HG03039 (cell line): ENCODE measurements at regions not wholly inside any gene's neighbourhood (a gene's known extent, or its start where the extent isn't known, plus 50 kb on each side); places are given as distances from the start of the nearest gene placed in this dataset.

Experiments
- ATAC-seq: cut with Tn5 transposase; IDR thresholded peaks from one replicate; pipeline ENCODE4 v1.9.1; 2021; ENCODE audit warnings: mild to moderate bottlenecking, moderate library complexity; ENCODE audit not compliant: unreplicated experiment

- no peak for ATAC-seq
Observed at GRCh38 chr3:72698154-72698917, 149.9 kb downstream of the SHQ1 start.

DNA sequence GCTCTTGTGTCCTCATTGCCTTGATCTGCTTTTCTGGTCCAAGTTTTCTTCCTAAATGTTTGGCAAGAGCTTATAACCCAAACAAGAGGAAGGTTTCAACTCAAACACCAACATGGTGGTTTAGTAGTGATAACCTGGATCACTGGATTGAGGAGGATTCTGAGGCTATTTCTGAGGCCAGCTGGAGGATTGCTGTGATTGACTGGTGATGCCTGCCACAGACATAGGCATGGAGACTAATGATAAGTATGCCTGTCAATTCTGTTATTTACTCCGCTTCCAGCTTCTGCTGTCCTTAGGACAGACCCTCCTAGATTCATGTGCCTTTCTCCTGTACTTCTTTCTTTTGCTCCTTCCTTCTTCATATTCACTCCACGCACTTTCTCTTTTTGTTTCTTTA, 150.5 kb downstream of the SHQ1 start:
- ATAC-seq, result no peak

DNA sequence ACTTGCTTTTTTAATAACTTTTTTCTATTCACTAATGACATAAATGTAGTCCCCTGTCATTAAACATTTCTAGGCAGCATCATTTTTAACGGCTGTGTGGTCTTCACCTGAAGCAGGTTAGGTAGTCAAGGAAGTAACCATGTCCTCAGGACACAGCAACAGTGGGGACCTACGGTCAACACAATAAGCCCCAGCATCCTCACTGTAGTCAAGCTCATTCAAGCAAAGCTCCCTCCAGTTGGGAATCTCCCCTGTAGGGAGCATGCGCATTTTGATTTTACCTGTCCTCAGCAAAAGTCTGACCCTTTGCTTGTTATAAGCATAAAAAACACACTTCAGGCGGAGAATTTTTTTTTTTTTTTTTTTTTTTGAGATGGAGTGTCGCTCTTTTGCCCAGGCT, 151.4 kb downstream of the SHQ1 start:
- ATAC-seq, result no peak

DNA sequence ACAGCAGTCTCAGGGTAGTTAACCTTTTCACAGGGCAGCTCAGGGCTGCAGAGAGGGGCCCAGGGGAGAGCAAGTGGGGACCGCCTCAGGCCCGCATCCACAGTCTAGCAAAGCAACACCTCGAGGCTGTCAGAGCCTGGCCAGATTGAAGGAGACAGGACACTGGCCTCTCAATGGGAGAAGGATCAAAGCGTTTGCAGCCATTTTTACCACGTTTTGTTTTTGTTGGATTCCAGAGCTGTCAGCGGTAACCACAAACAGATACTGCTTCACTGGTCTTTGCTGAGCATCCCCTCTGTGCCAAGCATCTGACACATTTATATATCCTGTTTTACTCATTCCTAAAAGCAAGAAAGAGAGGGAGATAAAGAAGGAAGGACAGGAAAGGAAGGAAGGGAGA, 153.8 kb downstream of the SHQ1 start:
- ATAC-seq, result no peak

DNA sequence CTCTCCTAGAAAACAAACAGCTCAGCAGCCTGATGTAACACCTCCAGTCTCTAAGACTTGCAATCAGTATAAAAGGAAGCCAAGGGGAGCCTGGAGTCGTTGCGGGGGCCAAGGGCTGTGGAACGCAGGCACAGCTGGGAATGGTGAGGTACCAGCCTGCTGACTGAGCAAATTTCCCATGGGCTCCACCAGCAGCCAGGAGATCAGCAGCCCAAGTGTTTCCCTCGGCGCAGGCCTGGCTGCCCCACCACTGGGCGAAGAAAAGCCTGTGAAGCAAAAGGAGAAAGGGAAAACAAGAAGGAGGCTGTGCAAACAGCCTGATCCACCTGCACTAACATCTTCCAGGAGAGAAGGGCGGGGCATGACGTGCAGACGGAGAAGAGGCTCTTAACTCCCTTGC, 155.3 kb downstream of the SHQ1 start:
- no peak for ATAC-seq

DNA sequence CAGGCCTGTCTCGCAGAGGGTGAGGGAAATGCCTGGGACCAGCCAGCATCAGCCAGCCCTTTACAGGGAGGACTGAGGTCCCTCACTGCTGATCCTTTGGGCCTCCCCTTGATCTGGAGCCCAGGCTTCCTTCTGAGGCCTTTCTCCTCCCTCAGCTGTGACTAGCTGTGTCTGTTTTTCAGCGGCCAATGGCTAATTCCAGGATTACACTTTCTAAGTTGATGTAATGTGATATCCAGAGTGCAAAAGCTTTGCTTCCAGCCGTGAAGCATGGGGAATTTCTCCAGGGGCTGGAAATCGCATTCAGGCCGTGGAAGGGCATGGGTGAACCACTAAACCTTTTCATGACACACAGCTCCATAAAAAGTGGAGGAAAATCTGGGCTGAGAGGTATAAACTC, 157.6 kb downstream of the SHQ1 start:
- ATAC-seq, result no peak

GRCh38 chr3:72682936-72683452, 165.3 kb downstream of the SHQ1 start:
- peak; percentile 59 for ATAC-seq

GRCh38 chr3:72681598-72681997, 166.6 kb downstream of the SHQ1 start:
- ATAC-seq, result no peak

DNA sequence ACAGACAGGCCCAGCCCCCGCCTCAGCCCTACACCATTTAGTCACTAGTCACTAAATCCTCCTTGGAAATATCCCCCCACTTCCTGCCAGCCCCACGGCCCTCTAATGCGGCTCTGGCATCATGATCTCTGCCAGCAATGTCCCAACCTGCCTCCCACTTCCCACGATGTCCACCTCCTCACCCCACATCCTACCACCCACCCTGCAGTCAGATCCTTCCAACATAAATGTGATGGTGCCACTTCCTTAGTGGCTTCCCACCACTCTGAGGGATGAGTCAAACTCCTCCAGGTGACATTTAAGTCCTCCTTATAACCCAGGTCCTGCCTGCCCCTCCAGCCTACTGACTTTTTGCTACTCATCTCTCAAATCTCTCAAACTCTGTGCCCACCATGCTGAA, 167.5 kb downstream of the SHQ1 start:
- ATAC-seq, result no peak

DNA sequence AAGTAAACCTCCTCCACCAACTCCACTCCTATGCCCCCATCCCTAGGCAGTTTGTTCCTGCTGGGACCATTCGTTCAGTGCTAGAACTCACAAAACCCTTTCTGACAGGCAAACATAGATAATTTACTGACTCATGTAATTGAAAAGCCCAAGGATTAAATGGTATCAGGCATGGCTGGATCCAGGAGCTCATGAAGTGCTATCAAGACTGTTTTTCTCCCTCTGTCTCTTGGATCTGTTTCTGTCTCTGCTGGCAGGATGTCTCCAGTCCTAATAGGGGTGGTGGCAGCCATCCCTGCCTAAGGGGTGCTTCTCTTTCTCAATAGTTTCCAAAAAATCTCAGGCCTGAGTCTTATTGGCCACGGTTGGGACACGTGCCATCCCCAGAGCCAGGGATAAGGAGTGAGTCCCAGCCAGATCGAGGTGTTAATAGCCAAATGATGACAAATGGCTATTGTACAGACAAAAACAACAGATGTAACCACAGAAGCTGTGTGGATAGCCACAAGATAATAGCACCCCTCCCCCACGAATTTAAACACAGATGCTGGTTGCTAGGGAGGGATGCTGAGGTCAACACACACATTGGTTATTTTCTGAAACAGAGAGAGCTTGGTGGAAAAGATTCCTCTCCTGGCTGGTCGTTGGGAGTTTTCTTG, 168.6 kb downstream of the SHQ1 start:
- no peak for ATAC-seq

DNA sequence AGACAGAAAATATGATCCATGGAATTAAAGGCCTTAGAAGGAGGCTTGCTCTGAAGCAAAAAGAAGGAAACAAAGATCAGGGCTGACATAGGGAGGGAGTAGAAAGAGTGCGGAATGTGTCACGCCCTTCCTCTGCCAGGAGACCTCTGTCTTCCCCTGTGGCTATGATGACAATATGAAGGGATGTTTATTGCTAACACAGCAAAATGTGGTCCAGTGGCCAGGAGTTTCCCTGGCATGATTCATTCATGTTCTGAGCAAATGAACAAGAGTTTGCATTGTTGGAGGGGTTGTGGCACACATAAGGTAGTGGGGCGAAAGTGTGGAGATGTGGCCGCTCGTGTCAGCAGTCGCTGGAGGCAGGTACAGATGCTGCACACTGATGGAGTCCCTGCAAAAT, 169.4 kb downstream of the SHQ1 start:
- ATAC-seq, result no peak

GRCh38 chr3:72678380-72678779, 169.9 kb downstream of the SHQ1 start:
- no peak for ATAC-seq

GRCh38 chr3:72675243-72675642, 173.0 kb downstream of the SHQ1 start:
- ATAC-seq, result no peak

DNA sequence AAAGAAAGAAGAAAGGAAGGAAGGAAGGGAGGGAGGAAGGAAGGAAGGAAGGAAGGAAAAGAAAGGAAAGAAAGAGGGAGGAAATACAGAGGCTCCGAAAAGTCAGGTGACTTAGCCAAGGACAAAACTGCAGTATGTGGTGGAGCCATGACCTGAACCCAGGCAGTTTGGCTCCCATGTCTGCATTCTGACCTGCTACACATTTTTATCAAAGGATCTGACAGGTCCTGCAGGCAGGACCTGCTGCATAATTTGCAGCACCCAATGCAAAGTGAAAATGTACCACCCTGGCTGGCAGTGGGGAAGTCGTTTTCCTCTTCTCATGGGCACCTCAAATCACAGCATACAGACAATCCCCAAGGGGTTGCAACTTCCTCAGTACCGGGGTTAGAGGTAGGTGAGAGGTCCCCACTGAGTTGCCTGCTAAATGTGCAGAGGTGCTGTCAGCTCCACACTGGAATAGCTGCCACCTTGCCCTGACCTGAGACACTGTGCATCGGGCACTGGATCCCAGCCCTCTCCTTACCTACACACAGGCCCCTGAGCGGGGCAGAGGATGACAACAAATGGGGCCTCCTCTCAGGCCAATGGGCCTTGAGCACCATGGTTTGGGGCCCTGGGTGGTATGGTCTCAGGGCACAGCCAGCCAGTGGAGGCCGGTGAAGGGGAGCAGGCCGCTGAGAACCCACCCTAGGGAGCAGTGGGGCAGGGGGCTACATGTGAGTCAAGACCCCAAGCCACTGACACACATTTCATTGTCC, 175.1 kb downstream of the SHQ1 start:
- ATAC-seq, result no peak

GRCh38 chr3:72669224-72669623, 179.0 kb downstream of the SHQ1 start:
- no peak for ATAC-seq

DNA sequence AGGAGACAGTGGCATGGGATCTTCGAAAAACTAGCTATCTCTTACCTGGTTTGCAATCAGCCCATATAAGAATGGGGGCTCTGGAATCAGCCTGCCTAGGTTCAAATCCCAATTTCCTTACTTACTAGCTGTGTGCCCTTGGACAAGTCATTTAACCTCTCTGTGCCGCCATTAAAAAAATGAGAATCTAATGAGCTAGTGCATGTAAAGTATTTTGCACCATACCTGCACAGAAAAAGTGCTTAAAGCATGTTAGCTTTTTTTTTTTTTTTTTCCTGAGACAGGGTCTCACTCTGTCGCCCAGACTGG, 181.8 kb downstream of the SHQ1 start:
- ATAC-seq, result no peak

DNA sequence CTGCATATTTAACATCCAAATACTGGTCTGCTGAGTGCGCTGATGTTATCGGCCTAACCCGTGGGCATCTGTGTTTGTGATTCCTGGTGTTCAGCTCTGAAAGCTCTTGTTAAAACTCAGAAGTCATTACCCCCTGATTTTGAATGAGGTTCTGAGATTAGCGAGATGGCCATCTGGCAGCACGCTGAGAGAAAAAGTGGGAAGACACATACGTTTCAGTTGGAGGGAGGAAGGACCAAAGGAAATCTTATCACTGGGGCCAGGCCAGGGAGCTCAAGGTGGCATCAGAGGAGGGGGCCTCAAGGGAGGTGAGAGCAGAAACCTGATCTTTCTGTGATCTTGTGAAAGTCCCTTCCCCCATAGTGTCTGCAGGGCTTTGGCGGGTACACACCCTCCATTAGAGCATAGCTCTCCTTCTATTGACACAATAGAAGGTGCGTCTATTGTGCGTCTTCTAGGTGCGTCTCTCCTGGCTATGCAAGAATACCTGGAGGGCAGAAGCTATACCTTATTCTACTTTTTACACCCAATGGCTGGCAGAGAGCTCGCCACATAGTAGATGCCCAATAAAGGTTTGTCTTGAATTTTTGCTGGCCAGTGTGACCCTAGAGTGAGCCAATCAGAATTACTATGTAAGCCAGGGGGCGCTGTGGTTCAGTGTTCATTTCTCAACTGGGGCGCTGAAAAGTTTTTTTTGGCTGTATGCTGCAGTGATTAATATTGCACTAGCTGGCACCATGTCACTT, 182.4 kb downstream of the SHQ1 start:
- no peak for ATAC-seq

GRCh38 chr3:72665103-72665502, 183.1 kb downstream of the SHQ1 start:
- ATAC-seq, result no peak

- no peak for ATAC-seq
Observed at GRCh38 chr3:72664184-72664975, 183.9 kb downstream of the SHQ1 start.

DNA sequence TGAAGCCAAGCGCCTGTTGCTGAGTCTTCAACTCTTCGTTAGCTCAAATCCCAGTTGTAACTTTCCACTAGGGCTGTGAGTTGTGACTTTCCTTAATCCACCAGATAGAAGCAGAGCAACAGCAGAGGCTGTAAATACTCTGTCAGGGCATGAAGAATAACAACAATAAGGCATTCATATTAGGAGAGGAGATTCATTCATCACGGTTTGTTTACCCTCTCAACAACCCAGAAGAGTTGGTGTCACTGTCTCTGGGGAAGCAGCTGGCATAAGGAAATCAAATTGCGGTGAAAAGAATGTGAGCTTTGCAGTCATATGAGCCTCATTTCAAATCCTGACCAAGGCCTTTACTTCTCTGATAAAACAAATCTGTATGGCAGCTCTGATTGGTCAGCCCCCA, 184.8 kb downstream of the SHQ1 start:
- no peak for ATAC-seq

GRCh38 chr3:72661115-72661457, 187.2 kb downstream of the SHQ1 start:
- ATAC-seq, result no peak
